ENCODE measurements at regions not wholly inside any gene's neighbourhood (a gene's known extent, or its start where the extent isn't known, plus 50 kb on each side); places are given as distances from the start of the nearest gene placed in this dataset.

DNA sequence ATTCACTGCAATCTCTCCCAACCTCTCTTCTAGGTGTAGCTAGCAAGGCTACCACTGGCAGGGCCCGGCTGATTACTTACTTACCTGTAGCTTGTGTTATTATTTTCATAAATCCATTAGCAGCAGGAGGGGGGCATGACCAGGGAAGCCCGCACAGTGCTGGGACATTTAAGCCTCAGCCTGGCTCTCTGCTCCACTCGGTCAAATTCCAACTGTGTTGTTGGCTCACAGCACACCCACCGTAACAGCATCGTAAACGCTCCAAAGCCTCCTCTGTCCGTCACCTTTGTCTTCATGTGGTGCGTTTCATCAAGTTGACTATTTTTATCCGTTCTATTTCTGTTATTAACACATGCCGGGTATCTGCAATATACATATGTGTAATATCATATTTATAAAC lies 264.7 kb downstream of the NSG2 start:
- WGBS (ENCODE audit: insufficient coverage, insufficient replicate concordance, low lambda C conversion rate, missing lambda C conversion rate), result 43% methylated on average over 10 of the region's 10 CpGs
- Histone ChIP-seq H4K20me1 (ENCODE audit: control insufficient read depth, insufficient read depth) (no peaks in the 10 kb centered on the region), H3K4me2 (ENCODE audit: control insufficient read depth, insufficient read depth) (no peak overlapping the region), H3K36me3 (ENCODE audit: control insufficient read depth in 2 of 2, insufficient read depth in 2 of 2, low read length in 1 of 2) (no peaks in the 10 kb centered on the region), H2AFZ (ENCODE audit: control insufficient read depth, low read depth, low read length) (no peak overlapping the region), H3K9ac (ENCODE audit: control insufficient read depth, insufficient read depth, low read length) (no peak overlapping the region), H3K27ac (ENCODE audit: control insufficient read depth, insufficient read depth) (no peak overlapping the region), H3K9me3 (replicated peaks; ENCODE audit: control insufficient read depth, insufficient read depth, low read length) (no peaks in the 10 kb centered on the region), H3K4me1 (ENCODE audit: control insufficient read depth, insufficient read depth, low read length) (no peaks in the 10 kb centered on the region), H3K27me3 (replicated peaks in 1 of 2; ENCODE audit: control insufficient read depth in 2 of 2, insufficient read depth in 2 of 2, low read length in 1 of 2) (peaks cover 0 to 2% of the 10 kb centered on the region in 2 experiments; a peak in 2 of 4 replicates), H3K4me3 (no peak overlapping the region), H3K79me2 (ENCODE audit: control insufficient read depth, insufficient read depth, low read length) (no peaks in the 10 kb centered on the region)
- ChIA-PET SMC1A (ENCODE audit: uncharacterized antibody, unreplicated experiment) (interaction anchor here (1.1 to 3.0 kb wide), 3 partner anchors 8 to 264 kb away, joined by 3 to 23 read pairs (median 3); partner anchors contain the start of gene NSG2), POLR2A (no interaction called here), RAD21 (ENCODE audit: unreplicated experiment) (interaction anchor here (1.5 to 2.1 kb wide), 2 partner anchors 10 to 265 kb away, joined by 7 to 38 read pairs; partner anchors contain the start of gene NSG2), CTCF (interaction anchor here (0.7 to 3.1 kb wide), 7 partner anchors 9 to 694 kb away, joined by 3 to 38 read pairs (median 4); partner anchors contain the start of gene NSG2)
- in situ Hi-C loops (cut with MboI) (no loop called here), intact Hi-C loops (cut with micrococcal nuclease; ENCODE audit: unreplicated experiment) (no loop called here)
- DNase-seq (ENCODE audit: low read depth, low spot score), result no peak
- no TSS peak for BruUV-seq (replicated peaks)
- no peak for ATAC-seq
- no peak for FAIRE-seq
- TF ChIP-seq ZNF687 (IDR thresholded peaks at IDR 0.05) (no peak), JUND (IDR thresholded peaks at IDR 0.05; ENCODE audit: low read depth, low read length) (no peak), RELB (IDR thresholded peaks at IDR 0.05; ENCODE audit: low read depth) (no peak), SMARCA5 (IDR thresholded peaks at IDR 0.05) (no peak), MXI1 (IDR thresholded peaks at IDR 0.05; ENCODE audit: low read depth, low read length) (no peak), ZNF217 (IDR thresholded peaks at IDR 0.05) (no peak), HDAC2 (IDR thresholded peaks at IDR 0.05) (no peak), TARDBP (IDR thresholded peaks at IDR 0.05; ENCODE audit: borderline replicate concordance) (no peak), CHD4 (IDR thresholded peaks at IDR 0.05) (no peak), RFX5 (IDR thresholded peaks at IDR 0.05; ENCODE audit: low read depth, low read length) (no peak), SMAD1 (IDR thresholded peaks at IDR 0.05; ENCODE audit: low read depth, partially characterized antibody) (no peak), POLR2AphosphoS5 (IDR thresholded peaks at IDR 0.05; ENCODE audit: low read length) (no peak), BMI1 (IDR thresholded peaks at IDR 0.05; ENCODE audit: borderline replicate concordance) (no peak), SRF (IDR thresholded peaks at IDR 0.05; ENCODE audit: low read depth in 2 of 2, low read length in 2 of 2) (no peak)
- TF ChIP-seq, protein P1, sequence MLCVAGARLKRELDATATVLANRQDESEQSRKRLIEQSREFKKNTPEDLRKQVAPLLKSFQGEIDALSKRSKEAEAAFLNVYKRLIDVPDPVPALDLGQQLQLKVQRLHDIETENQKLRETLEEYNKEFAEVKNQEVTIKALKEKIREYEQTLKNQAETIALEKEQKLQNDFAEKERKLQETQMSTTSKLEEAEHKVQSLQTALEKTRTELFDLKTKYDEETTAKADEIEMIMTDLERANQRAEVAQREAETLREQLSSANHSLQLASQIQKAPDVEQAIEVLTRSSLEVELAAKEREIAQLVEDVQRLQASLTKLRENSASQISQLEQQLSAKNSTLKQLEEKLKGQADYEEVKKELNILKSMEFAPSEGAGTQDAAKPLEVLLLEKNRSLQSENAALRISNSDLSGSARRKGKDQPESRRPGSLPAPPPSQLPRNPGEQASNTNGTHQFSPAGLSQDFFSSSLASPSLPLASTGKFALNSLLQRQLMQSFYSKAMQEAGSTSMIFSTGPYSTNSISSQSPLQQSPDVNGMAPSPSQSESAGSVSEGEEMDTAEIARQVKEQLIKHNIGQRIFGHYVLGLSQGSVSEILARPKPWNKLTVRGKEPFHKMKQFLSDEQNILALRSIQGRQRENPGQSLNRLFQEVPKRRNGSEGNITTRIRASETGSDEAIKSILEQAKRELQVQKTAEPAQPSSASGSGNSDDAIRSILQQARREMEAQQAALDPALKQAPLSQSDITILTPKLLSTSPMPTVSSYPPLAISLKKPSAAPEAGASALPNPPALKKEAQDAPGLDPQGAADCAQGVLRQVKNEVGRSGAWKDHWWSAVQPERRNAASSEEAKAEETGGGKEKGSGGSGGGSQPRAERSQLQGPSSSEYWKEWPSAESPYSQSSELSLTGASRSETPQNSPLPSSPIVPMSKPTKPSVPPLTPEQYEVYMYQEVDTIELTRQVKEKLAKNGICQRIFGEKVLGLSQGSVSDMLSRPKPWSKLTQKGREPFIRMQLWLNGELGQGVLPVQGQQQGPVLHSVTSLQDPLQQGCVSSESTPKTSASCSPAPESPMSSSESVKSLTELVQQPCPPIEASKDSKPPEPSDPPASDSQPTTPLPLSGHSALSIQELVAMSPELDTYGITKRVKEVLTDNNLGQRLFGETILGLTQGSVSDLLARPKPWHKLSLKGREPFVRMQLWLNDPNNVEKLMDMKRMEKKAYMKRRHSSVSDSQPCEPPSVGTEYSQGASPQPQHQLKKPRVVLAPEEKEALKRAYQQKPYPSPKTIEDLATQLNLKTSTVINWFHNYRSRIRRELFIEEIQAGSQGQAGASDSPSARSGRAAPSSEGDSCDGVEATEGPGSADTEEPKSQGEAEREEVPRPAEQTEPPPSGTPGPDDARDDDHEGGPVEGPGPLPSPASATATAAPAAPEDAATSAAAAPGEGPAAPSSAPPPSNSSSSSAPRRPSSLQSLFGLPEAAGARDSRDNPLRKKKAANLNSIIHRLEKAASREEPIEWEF (IDR thresholded peaks at IDR 0.05; ENCODE audit: insufficient replicate concordance, low read depth, low read length), result no peak

Data from GM12878 (cell line).